Esophagus squamous epithelium (tissue), 5 donors: ENCODE measurements at regions not wholly inside any gene's neighbourhood (a gene's known extent, or its start where the extent isn't known, plus 50 kb on each side); places are given as distances from the start of the nearest gene placed in this dataset.

Experiments
- DNase-seq: peaks from one replicate; lab custom pipeline; 2025; lab: John Stamatoyannopoulos, UW
- H3K27ac ChIP-seq, 4 donors: fragments of 200-600 bp; sonication (generic); one replicate each; pipeline ENCODE4 v1.5.1; 2016 to 2019; ENCODE audit warnings: mild to moderate bottlenecking in 1 of 4
- H3K27me3 ChIP-seq, 4 donors: fragments of 200-600 bp; sonication (generic); 1 replicate in 3 of 4; 2 replicates in 1 of 4; pipeline versions ENCODE4 v1.5.1 to v1.6.0; 2017 to 2021; ENCODE audit warnings: antibody characterized with exemption in 1 of 4
- H3K36me3 ChIP-seq, 3 donors: fragments of 200-600 bp; sonication (generic); one replicate each; pipeline ENCODE4 v1.5.1; 2016 to 2019
- H3K4me1 ChIP-seq, 3 donors: fragments of 200-600 bp; sonication (generic); one replicate each; pipeline ENCODE4 v1.5.1; 2017 to 2019
- H3K4me3 ChIP-seq, 4 donors: fragments of 200-600 bp; sonication (generic); 1 replicate in 3 of 4; 2 replicates in 1 of 4; pipeline ENCODE4 v1.5.1; 2016 to 2019; ENCODE audit warnings: mild to moderate bottlenecking in 2 of 4, moderate library complexity in 1 of 4
- H3K9me3 ChIP-seq, 3 donors: fragments of 200-600 bp; sonication (generic); one replicate each; pipeline ENCODE4 v1.5.1; 2016 to 2019
- CTCF ChIP-seq, 6 experiments: fragments of 450-650 bp in 4 of 6; fragments of 200-600 bp in 2 of 6; sonication (generic) in 2 of 6; IDR thresholded peaks; one replicate each; pipeline ENCODE4 v1.5.1; 2016 to 2019; ENCODE audit warnings: antibody characterized with exemption in 6 of 6, mild to moderate bottlenecking in 4 of 6, moderate library complexity in 4 of 6
- POLR2A ChIP-seq, 4 donors: fragments of 450-650 bp; IDR thresholded peaks; one replicate each; pipeline ENCODE4 v1.6.1; 2017; ENCODE audit warnings: antibody characterized with exemption in 4 of 4, mild to moderate bottlenecking in 4 of 4, moderate library complexity in 3 of 4
- WGBS, 2 donors: methylation state at CpG; one replicate each; pipeline ENCODE4 v1.1.5; 2018; 5-methylcytosine and 5-hydroxymethylcytosine counted together
- intact Hi-C: fragments of 100-400 bp; cut with DNase I; formaldehyde crosslinking; loops from one replicate; pipeline ENCODE4 v1.15.0; 2022
- donor health status: DM: yes; HTN: yes; CAD: no.

GRCh38 chr5:67432606-67433005 lies 236.0 kb upstream of the CD180 start:
- Histone ChIP-seq H3K27me3 (no peaks in the 10 kb centered on the region), H3K27ac (no peak overlapping the region), H3K9me3 (no peaks in the 10 kb centered on the region), H3K36me3 (no peaks in the 10 kb centered on the region), H3K4me1 (no peaks in the 10 kb centered on the region), H3K4me3 (no peak overlapping the region)
- TF ChIP-seq CTCF (IDR thresholded peaks at IDR 0.05) (no peak), POLR2A (IDR thresholded peaks at IDR 0.05) (no peak)
- intact Hi-C loops = no loop called here
- no peak for DNase-seq
- 77 to 85% methylated on average over 3 of the region's 3 CpGs for WGBS, 2 donors

GRCh38 chr5:67431191-67431590 lies 234.6 kb upstream of the CD180 start:
- intact Hi-C loops = no loop called here
- TF ChIP-seq CTCF (IDR thresholded peaks at IDR 0.05) (no peak), POLR2A (IDR thresholded peaks at IDR 0.05) (no peak)
- no peak overlapping the region for H3K27ac ChIP-seq
- WGBS, 2 donors = 80 to 90% methylated on average over 4 of the region's 4 CpGs
- no peaks in the 10 kb centered on the region for H3K4me1 ChIP-seq
- H3K4me3 ChIP-seq = no peak overlapping the region
- H3K27me3 ChIP-seq = no peaks in the 10 kb centered on the region
- no peak for DNase-seq
- no peaks in the 10 kb centered on the region for H3K36me3 ChIP-seq
- no peaks in the 10 kb centered on the region for H3K9me3 ChIP-seq

- intact Hi-C loops = no loop called here
- Histone ChIP-seq H3K4me1 (no peaks in the 10 kb centered on the region), H3K9me3 (no peaks in the 10 kb centered on the region), H3K27ac (no peak overlapping the region), H3K27me3 (no peaks in the 10 kb centered on the region), H3K4me3 (no peak overlapping the region), H3K36me3 (no peaks in the 10 kb centered on the region)
- TF ChIP-seq CTCF (IDR thresholded peaks at IDR 0.05) (no peak), POLR2A (IDR thresholded peaks at IDR 0.05) (no peak)
- 85 to 92% methylated on average over 4 of the region's 4 CpGs for WGBS, 2 donors
- no peak for DNase-seq
These were observed 231.3 kb upstream of the CD180 start for GRCh38 chr5:67427850-67428298.

- intact Hi-C loops = no loop called here
- H3K36me3 ChIP-seq = no peaks in the 10 kb centered on the region
- WGBS, 2 donors = 70 to 81% methylated on average over 2 of the region's 2 CpGs
- H3K27me3 ChIP-seq = no peaks in the 10 kb centered on the region
- H3K4me3 ChIP-seq = no peak overlapping the region
- H3K4me1 ChIP-seq = no peaks in the 10 kb centered on the region
- no peaks in the 10 kb centered on the region for H3K9me3 ChIP-seq
- TF ChIP-seq CTCF (IDR thresholded peaks at IDR 0.05) = no peak
- no peak for DNase-seq
- no peak overlapping the region for H3K27ac ChIP-seq
These were observed 230.6 kb upstream of the CD180 start for GRCh38 chr5:67426961-67427849.

- 93% methylated on average over 1 of the region's 1 CpG for WGBS, 2 donors
- DNase-seq = no peak
- Histone ChIP-seq H3K36me3 (no peaks in the 10 kb centered on the region), H3K27me3 (no peaks in the 10 kb centered on the region), H3K4me3 (no peak overlapping the region), H3K27ac (no peak overlapping the region), H3K4me1 (no peaks in the 10 kb centered on the region), H3K9me3 (no peaks in the 10 kb centered on the region)
- intact Hi-C loops = no loop called here
- TF ChIP-seq CTCF (IDR thresholded peaks at IDR 0.05) (no peak), POLR2A (IDR thresholded peaks at IDR 0.05) (no peak)
These were observed 228.9 kb upstream of the CD180 start for GRCh38 chr5:67425514-67425913.
